OCI-LY7 (cell line): ENCODE measurements at regions not wholly inside any gene's neighbourhood (a gene's known extent, or its start where the extent isn't known, plus 50 kb on each side); places are given as distances from the start of the nearest gene placed in this dataset.

ENCODE experiments used
- CTCF ChIP-seq: fragments of 200-600 bp; sonication (generic); conservative IDR thresholded peaks from 2 replicates; pipeline ENCODE4 v1.5.1; 2014; ENCODE audit warnings: mild to moderate bottlenecking, antibody characterized with exemption, low read length, moderate library complexity, mixed read lengths
- EZH2phosphoT487 ChIP-seq: fragments of 200-600 bp; sonication (generic); IDR thresholded peaks from 2 replicates; pipeline ENCODE4 v1.6.1; 2018; ENCODE audit warnings: low read depth, borderline replicate concordance, mild to moderate bottlenecking, mixed run types, antibody characterized with exemption, low read length, moderate library complexity, mixed read lengths

- TF ChIP-seq CTCF (no peak), EZH2phosphoT487 (no peak)
Measured at GRCh38 chr4:37051866-37052265, 192.7 kb upstream of the NWD2 start.
